GM12865 (cell line): ENCODE measurements at regions not wholly inside any gene's neighbourhood (a gene's known extent, or its start where the extent isn't known, plus 50 kb on each side); places are given as distances from the start of the nearest gene placed in this dataset.

Experiments used
- DNase-seq: peaks from one replicate; pipeline ENCODE4 v3.0.0; 2010; ENCODE audit warnings: low read depth
- H3K4me3 ChIP-seq: 2 replicates; pipeline ENCODE4 v1.5.1; 2011; ENCODE audit warnings: mild to moderate bottlenecking, low read depth, low read length, control low read depth
- TF ChIP-seq, protein P1 (sequence below): IDR thresholded peaks from 2 replicates; pipeline ENCODE4 v1.5.1; 2011; ENCODE audit warnings: low read length, control low read depth, low read depth, inconsistent platforms; ENCODE audit not compliant: insufficient read depth; ENCODE audit errors: missing control alignments

DNA sequence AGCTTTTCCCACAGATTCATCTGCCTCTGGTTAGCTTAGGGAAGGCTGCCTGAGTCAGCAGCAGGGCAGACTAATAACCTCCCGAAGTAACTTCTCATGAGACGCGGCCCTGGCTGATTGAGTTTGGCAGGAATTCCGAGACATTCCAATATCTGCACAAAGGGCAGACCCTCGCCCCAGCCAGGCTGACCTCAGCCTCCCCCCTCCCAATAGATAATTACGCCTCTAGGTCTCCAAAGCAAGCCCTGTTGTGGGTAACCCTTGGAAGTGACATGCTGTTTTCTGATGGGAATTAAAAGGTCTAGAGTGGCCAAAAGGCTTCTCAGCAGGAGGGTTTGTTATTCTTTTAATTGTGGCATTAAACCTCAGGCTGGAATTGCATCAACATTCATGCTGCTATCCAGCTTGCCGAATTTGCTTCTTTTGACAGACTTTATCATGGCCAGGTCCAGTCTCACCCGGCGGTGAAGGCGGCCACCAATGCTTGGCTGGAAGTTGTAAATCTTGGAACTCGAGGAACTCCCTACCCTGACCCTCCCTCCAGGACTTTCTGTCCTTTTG is 98.0 kb upstream of the SLC14A2 start:
- TF ChIP-seq, protein P1, sequence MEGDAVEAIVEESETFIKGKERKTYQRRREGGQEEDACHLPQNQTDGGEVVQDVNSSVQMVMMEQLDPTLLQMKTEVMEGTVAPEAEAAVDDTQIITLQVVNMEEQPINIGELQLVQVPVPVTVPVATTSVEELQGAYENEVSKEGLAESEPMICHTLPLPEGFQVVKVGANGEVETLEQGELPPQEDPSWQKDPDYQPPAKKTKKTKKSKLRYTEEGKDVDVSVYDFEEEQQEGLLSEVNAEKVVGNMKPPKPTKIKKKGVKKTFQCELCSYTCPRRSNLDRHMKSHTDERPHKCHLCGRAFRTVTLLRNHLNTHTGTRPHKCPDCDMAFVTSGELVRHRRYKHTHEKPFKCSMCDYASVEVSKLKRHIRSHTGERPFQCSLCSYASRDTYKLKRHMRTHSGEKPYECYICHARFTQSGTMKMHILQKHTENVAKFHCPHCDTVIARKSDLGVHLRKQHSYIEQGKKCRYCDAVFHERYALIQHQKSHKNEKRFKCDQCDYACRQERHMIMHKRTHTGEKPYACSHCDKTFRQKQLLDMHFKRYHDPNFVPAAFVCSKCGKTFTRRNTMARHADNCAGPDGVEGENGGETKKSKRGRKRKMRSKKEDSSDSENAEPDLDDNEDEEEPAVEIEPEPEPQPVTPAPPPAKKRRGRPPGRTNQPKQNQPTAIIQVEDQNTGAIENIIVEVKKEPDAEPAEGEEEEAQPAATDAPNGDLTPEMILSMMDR, result no peak
- no peak for DNase-seq
- no peak overlapping the region for H3K4me3 ChIP-seq

DNA sequence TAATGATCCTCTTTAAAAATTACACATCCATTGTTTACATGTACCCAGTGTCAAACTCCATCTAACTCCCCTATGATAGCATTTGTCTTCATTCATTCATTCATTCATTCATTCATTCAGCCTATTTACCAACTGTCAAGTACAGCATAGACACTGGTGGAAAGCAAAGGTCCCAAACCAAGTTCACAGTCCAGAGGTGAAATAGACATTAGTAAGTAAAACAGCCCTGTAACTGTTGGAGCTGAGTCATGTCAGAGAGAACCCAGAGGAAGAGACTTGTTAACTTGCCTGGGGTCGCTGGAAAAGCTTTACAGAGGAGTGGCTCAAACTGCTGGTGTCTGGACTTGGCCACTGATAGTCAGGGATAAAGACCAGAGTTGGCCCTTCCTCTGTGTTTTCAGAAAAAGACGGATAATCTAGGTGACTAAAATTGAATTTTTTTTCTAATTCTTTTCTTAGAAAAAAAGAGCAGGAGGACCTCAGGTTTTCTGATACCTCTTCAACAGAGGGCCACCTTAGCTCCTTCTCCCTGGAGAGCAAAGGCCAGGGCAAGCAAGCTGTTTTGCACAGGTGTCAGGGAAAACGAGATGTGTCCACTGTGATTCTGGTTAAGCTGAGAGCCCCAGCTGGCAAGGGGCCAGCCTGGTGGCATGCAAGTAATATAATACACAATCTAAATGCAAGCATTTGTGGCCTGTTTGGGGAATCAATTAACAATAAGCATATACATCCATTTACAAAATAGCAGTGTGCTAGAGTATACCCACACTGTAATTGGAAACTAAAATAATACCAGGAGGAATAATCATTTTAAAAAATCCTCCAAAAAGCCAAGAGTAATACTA is 96.7 kb upstream of the SLC14A2 start:
- no peak for DNase-seq
- no peak overlapping the region for H3K4me3 ChIP-seq
- TF ChIP-seq, protein P1, result no peak

DNA sequence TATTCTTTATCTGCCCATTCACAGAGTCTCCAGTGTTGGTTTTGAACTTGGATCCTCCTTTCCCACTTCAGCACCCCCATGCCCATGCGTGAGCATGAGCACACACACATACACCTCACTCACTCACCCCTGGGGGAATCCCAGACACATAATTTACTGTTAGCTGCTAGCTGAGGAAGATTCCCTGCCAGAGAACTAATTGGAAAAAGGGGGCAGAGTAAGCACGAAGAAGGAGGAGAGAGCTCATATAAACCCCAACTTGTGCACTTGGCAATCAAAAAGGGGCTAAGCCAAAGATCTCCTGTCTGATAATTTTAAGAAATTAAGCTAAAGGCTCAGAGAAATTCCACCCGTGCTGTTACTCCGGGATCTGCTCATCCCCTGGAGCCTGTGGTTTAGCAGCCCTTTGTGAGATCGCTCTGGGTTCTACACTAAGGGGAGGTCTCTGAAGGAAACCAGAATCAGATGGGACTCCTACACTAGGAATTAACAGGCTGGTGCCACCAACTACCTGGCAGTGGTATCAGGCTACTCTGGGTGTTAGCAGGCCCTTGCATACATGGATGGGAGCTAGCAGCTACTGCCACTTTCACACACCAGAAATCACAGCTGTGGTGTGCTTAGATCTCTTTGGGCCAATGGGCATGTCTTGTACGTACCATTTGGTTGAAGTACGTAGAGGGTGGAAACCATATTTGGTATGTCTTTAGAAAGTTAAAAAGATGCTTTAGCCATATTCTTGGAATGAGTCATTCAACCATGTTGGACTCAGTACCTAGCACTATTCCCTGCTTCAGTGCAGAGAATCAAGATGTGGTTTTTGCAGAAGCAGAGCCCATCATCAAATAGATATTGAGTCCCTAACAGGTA is 95.6 kb upstream of the SLC14A2 start:
- no peak overlapping the region for H3K4me3 ChIP-seq
- DNase-seq, result no peak
- TF ChIP-seq, protein P1, result no peak

DNA sequence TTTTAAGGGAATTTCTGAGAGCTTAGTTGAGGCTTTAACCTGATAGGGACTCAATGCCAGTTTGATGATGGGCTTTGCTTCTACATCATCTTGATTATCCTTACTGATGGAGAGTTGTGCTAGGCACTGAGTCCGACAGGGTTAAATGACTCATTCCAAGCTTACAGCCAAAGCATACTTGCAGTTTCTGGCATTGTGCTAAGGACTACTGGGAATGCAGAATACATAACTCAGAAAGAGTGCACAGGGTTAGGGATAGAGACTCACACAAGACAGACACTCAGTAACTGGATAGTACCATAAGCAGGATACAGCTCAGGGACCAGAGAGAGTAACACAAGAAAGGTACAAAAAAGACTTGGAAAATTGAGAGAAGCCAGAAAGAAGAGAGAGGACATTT is 94.1 kb upstream of the SLC14A2 start:
- no peak overlapping the region for H3K4me3 ChIP-seq
- no peak for DNase-seq

DNA sequence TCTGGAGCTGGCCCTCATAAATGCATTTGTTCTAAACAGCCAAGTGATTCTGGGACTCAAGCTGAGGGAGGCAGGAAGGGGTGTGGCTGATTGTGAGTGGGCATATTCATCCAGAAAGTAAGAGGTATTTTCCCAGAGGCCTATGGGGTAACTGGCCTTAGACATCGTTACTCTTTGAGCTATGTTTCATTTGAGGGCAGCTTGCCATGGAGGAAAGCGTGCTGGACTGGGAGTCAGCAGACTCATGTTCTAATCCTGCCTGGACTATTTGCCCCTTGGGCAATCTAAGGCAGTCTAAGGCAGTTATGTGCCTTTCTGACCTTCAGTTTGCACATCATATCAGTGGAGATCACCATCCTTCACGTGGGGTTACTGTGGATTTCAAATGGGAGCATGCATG is 93.5 kb upstream of the SLC14A2 start:
- H3K4me3 ChIP-seq, result no peak overlapping the region
- TF ChIP-seq, protein P1, result no peak
- peak; percentile 9 for DNase-seq

More for the DNA sequence above, 94.1 kb upstream of the SLC14A2 start:
- TF ChIP-seq, protein P1, result no peak

DNA sequence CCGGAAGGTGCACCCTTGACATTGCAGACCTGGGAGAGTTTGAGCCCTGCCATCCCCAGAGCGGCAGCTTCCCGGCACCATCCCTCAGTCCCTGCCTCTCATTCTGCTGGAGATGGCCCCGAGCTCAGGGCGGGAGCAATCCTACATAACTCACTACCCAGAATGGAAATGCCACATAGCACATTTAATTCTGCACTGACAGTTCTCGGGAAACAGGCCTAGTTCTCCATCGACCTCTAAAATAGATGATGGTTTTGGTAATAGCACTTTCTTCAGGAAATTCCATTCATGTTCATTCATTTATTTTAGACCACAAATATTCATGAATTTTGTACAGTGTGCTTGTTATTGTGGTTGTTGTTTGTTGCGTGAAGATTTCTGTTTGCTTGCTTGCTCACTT is 92.9 kb upstream of the SLC14A2 start:
- TF ChIP-seq, protein P1, result no peak
- no peak overlapping the region for H3K4me3 ChIP-seq
- no peak for DNase-seq
